ENCODE measurements at regions not wholly inside any gene's neighbourhood (a gene's known extent, or its start where the extent isn't known, plus 50 kb on each side); places are given as distances from the start of the nearest gene placed in this dataset.

- peaks cover 17% of the 10 kb centered on the region for H3K9me3 Mint-ChIP-seq
- H3K27ac Mint-ChIP-seq, result no peak overlapping the region
- no peak overlapping the region for H3K4me3 Mint-ChIP-seq
- DNase-seq (ENCODE audit: low spot score in 2 of 2, unreplicated experiment in 2 of 2), result no peak
- peaks cover 10% of the 10 kb centered on the region for H3K4me1 Mint-ChIP-seq
- H3K36me3 Mint-ChIP-seq, result no peaks in the 10 kb centered on the region
- peaks cover 2% of the 10 kb centered on the region for H3K27me3 Mint-ChIP-seq (ENCODE audit: low read depth)
- no peak for TF ChIP-seq CTCF (IDR thresholded peaks at IDR 0.05; ENCODE audit: unreplicated experiment)
These were observed 429.5 kb downstream of the CCDC85A start for GRCh38 chr2:56613254-56613653.

- no peak overlapping the region for H3K27ac Mint-ChIP-seq
- TF ChIP-seq CTCF (IDR thresholded peaks at IDR 0.05; ENCODE audit: unreplicated experiment), result no peak
These were observed 430.1 kb downstream of the CCDC85A start for GRCh38 chr2:56613920-56614319.

GRCh38 chr2:56615760-56616159, 432.0 kb downstream of the CCDC85A start:
- H3K4me3 Mint-ChIP-seq, result no peak overlapping the region
- no peak for TF ChIP-seq CTCF (IDR thresholded peaks at IDR 0.05; ENCODE audit: unreplicated experiment)
- peaks cover 10% of the 10 kb centered on the region for H3K4me1 Mint-ChIP-seq
- no peak for DNase-seq (ENCODE audit: low spot score in 2 of 2, unreplicated experiment in 2 of 2)
- H3K9me3 Mint-ChIP-seq, result peaks cover 22% of the 10 kb centered on the region
- H3K27ac Mint-ChIP-seq, result no peak overlapping the region
- no peaks in the 10 kb centered on the region for H3K36me3 Mint-ChIP-seq
- H3K27me3 Mint-ChIP-seq (ENCODE audit: low read depth), result peaks cover 2% of the 10 kb centered on the region

More at GRCh38 chr2:56613920-56614319, 430.1 kb downstream of the CCDC85A start:
- no peak overlapping the region for H3K4me3 Mint-ChIP-seq
- H3K9me3 Mint-ChIP-seq, result peaks cover 24% of the 10 kb centered on the region
- no peak for DNase-seq (ENCODE audit: low spot score in 2 of 2, unreplicated experiment in 2 of 2)
- no peaks in the 10 kb centered on the region for H3K36me3 Mint-ChIP-seq
- peaks cover 2% of the 10 kb centered on the region for H3K27me3 Mint-ChIP-seq (ENCODE audit: low read depth)
- peaks cover 10% of the 10 kb centered on the region for H3K4me1 Mint-ChIP-seq

- H3K27me3 Mint-ChIP-seq (ENCODE audit: low read depth), result no peaks in the 10 kb centered on the region
- H3K9me3 Mint-ChIP-seq, result peaks cover 28% of the 10 kb centered on the region
- no peaks in the 10 kb centered on the region for H3K36me3 Mint-ChIP-seq
These were observed 440.4 kb downstream of the CCDC85A start for GRCh38 chr2:56624181-56624580.

GRCh38 chr2:56626927-56627326, 443.1 kb downstream of the CCDC85A start:
- no peaks in the 10 kb centered on the region for H3K4me1 Mint-ChIP-seq
- no peak for DNase-seq (ENCODE audit: low spot score in 2 of 2, unreplicated experiment in 2 of 2)
- no peak overlapping the region for H3K4me3 Mint-ChIP-seq
- no peak for TF ChIP-seq CTCF (IDR thresholded peaks at IDR 0.05; ENCODE audit: unreplicated experiment)
- H3K9me3 Mint-ChIP-seq, result peaks cover 21% of the 10 kb centered on the region
- H3K27me3 Mint-ChIP-seq (ENCODE audit: low read depth), result no peaks in the 10 kb centered on the region
- H3K36me3 Mint-ChIP-seq, result no peaks in the 10 kb centered on the region
- no peak overlapping the region for H3K27ac Mint-ChIP-seq

More at GRCh38 chr2:56624181-56624580, 440.4 kb downstream of the CCDC85A start:
- TF ChIP-seq CTCF (IDR thresholded peaks at IDR 0.05; ENCODE audit: unreplicated experiment), result no peak
- DNase-seq (ENCODE audit: low spot score in 2 of 2, unreplicated experiment in 2 of 2), result no peak
- Mint-ChIP-seq H3K4me1 (no peaks in the 10 kb centered on the region), H3K27ac (no peak overlapping the region), H3K4me3 (no peak overlapping the region)

- no peaks in the 10 kb centered on the region for H3K4me1 Mint-ChIP-seq
These were observed 446.5 kb downstream of the CCDC85A start for GRCh38 chr2:56630286-56630685.

More at GRCh38 chr2:56630286-56630685, 446.5 kb downstream of the CCDC85A start:
- peaks cover 21% of the 10 kb centered on the region for H3K9me3 Mint-ChIP-seq
- H3K27me3 Mint-ChIP-seq (ENCODE audit: low read depth), result no peaks in the 10 kb centered on the region
- no peak overlapping the region for H3K4me3 Mint-ChIP-seq
- H3K36me3 Mint-ChIP-seq, result no peaks in the 10 kb centered on the region
- no peak overlapping the region for H3K27ac Mint-ChIP-seq
- DNase-seq (ENCODE audit: low spot score in 2 of 2, unreplicated experiment in 2 of 2), result no peak
- no peak for TF ChIP-seq CTCF (IDR thresholded peaks at IDR 0.05; ENCODE audit: unreplicated experiment)
